NCI-H128 (cell line): ENCODE measurements at regions not wholly inside any gene's neighbourhood (a gene's known extent, or its start where the extent isn't known, plus 50 kb on each side); places are given as distances from the start of the nearest gene placed in this dataset.
A peak's percentile ranks its signal among the peaks of the same experiment; 100 is the strongest.
"Not testable (repeated sequence)": the region's sequence is repeated elsewhere in the genome, so short reads cannot be mapped to it uniquely, and the experiment has no call there.

Source experiments
- DNase-seq: peaks from one replicate; lab custom pipeline; 2025; ENCODE audit not compliant: unreplicated experiment; lab: John Stamatoyannopoulos, UW

GRCh38 chr13:21910546-21910945, 239.7 kb downstream of the FGF9 start:
- DNase-seq, result no peak

GRCh38 chr13:21911646-21912298, 240.9 kb downstream of the FGF9 start:
- no peak for DNase-seq

GRCh38 chr13:21913010-21913409, 242.1 kb downstream of the FGF9 start:
- DNase-seq, result no peak

GRCh38 chr13:21917086-21918015, 246.5 kb downstream of the FGF9 start:
- DNase-seq, result no peak

GRCh38 chr13:21920802-21921201, 249.9 kb downstream of the FGF9 start:
- DNase-seq, result not testable (repeated sequence)

- DNase-seq, result no peak
Measured at GRCh38 chr13:21924958-21925357, 254.1 kb downstream of the FGF9 start.

- no peak for DNase-seq
Measured at GRCh38 chr13:21925720-21926119, 254.8 kb downstream of the FGF9 start.

- DNase-seq, result no peak
Measured at GRCh38 chr13:21929400-21929799, 258.5 kb downstream of the FGF9 start.

- no peak for DNase-seq
Measured at GRCh38 chr13:21930536-21930935, 259.7 kb downstream of the FGF9 start.

- no peak for DNase-seq
Measured at GRCh38 chr13:21932578-21932977, 261.7 kb downstream of the FGF9 start.

GRCh38 chr13:21932996-21933395, 262.1 kb downstream of the FGF9 start:
- no peak for DNase-seq

- peak; percentile 54 for DNase-seq
Measured at GRCh38 chr13:21934284-21934683, 263.4 kb downstream of the FGF9 start.

- DNase-seq, result no peak
Measured at GRCh38 chr13:21936674-21937073, 265.8 kb downstream of the FGF9 start.

- no peak for DNase-seq
Measured at GRCh38 chr13:21938168-21938567, 267.3 kb downstream of the FGF9 start.

GRCh38 chr13:21938636-21939035, 267.8 kb downstream of the FGF9 start:
- no peak for DNase-seq

- no peak for DNase-seq
Measured at GRCh38 chr13:21942061-21942460, 271.2 kb downstream of the FGF9 start.

- DNase-seq, result no peak
Measured at GRCh38 chr13:21944610-21945009, 273.7 kb downstream of the FGF9 start.

GRCh38 chr13:21945195-21945594, 274.3 kb downstream of the FGF9 start:
- DNase-seq, result no peak

GRCh38 chr13:21946964-21947363, 276.1 kb downstream of the FGF9 start:
- no peak for DNase-seq

GRCh38 chr13:21948769-21949474, 278.0 kb downstream of the FGF9 start:
- DNase-seq, result no peak

GRCh38 chr13:21949818-21950429, 279.1 kb downstream of the FGF9 start:
- DNase-seq, result no peak
